Renal cortical epithelial cell (primary cell): ENCODE measurements at regions not wholly inside any gene's neighbourhood (a gene's known extent, or its start where the extent isn't known, plus 50 kb on each side); places are given as distances from the start of the nearest gene placed in this dataset.

Experiments
- DNase-seq: peaks from one replicate; pipeline ENCODE4 v3.0.0-alpha.2; 2011; ENCODE audit warnings: low read depth

GRCh38 chr9:13487498-13487897 is 208.0 kb upstream of the MPDZ start:
- no peak for DNase-seq

- DNase-seq, result no peak
These were observed 207.6 kb upstream of the MPDZ start for GRCh38 chr9:13487071-13487470.

- peak; percentile 87 for DNase-seq
These were observed 205.6 kb upstream of the MPDZ start for GRCh38 chr9:13485068-13485596.

GRCh38 chr9:13484186-13484585 is 204.7 kb upstream of the MPDZ start:
- no peak for DNase-seq

- no peak for DNase-seq
These were observed 201.8 kb upstream of the MPDZ start for GRCh38 chr9:13481274-13481673.

GRCh38 chr9:13480693-13481092 is 201.2 kb upstream of the MPDZ start:
- peak; percentile 52 for DNase-seq

GRCh38 chr9:13479096-13479495 is 199.6 kb upstream of the MPDZ start:
- peak; percentile 87 for DNase-seq

GRCh38 chr9:13478639-13479038 is 199.1 kb upstream of the MPDZ start:
- no peak for DNase-seq

GRCh38 chr9:13478160-13478559 is 198.7 kb upstream of the MPDZ start:
- peak; percentile 95 for DNase-seq

GRCh38 chr9:13470836-13471235 is 191.3 kb upstream of the MPDZ start:
- DNase-seq, result no peak

GRCh38 chr9:13467157-13467556 is 187.7 kb upstream of the MPDZ start:
- DNase-seq, result no peak

GRCh38 chr9:13461414-13461991 is 182.0 kb upstream of the MPDZ start:
- no peak for DNase-seq

GRCh38 chr9:13459071-13459470 is 179.6 kb upstream of the MPDZ start:
- DNase-seq, result peak; percentile 64

- DNase-seq, result no peak
These were observed 178.3 kb upstream of the MPDZ start for GRCh38 chr9:13457795-13458194.

GRCh38 chr9:13450723-13451122 is 171.2 kb upstream of the MPDZ start:
- peak; percentile 57 for DNase-seq

- DNase-seq, result no peak
These were observed 169.0 kb upstream of the MPDZ start for GRCh38 chr9:13448482-13448881.

GRCh38 chr9:13447843-13448422 is 168.4 kb upstream of the MPDZ start:
- DNase-seq, result no peak

- DNase-seq, result no peak
These were observed 167.7 kb upstream of the MPDZ start for GRCh38 chr9:13446938-13447842.

- DNase-seq, result no peak
These were observed 166.9 kb upstream of the MPDZ start for GRCh38 chr9:13446286-13446937.

GRCh38 chr9:13445103-13445500 is 165.6 kb upstream of the MPDZ start:
- DNase-seq, result no peak

GRCh38 chr9:13444245-13445102 is 165.0 kb upstream of the MPDZ start:
- DNase-seq, result no peak
